Spleen (tissue), 11 donors: ENCODE measurements at regions not wholly inside any gene's neighbourhood (a gene's known extent, or its start where the extent isn't known, plus 50 kb on each side); places are given as distances from the start of the nearest gene placed in this dataset.

Experiments
- DNase-seq: peaks from one replicate; pipeline ENCODE4 v3.0.0-alpha.2; 2020
- H3K27ac ChIP-seq, 8 donors: fragments of 200-600 bp; sonication (generic) in 7 of 8; 1 replicate in 4 of 8; 2 replicates in 4 of 8; pipeline versions ENCODE4 v1.5.0 to v1.8.0; 2016 to 2021; ENCODE audit warnings: inconsistent platforms in 4 of 8, mild to moderate bottlenecking in 4 of 8, moderate library complexity in 1 of 8
- H3K27me3 ChIP-seq, 7 donors: fragments of 200-600 bp; sonication (generic) in 6 of 7; replicated peaks in 1 of 7; 1 replicate in 4 of 7; 2 replicates in 3 of 7; pipeline versions ENCODE4 v1.5.0 to v1.8.0; 2016 to 2021; ENCODE audit warnings: inconsistent platforms in 3 of 7, mild to moderate bottlenecking in 1 of 7
- H3K36me3 ChIP-seq, 6 donors: fragments of 200-600 bp; sonication (generic) in 5 of 6; 1 replicate in 4 of 6; 2 replicates in 2 of 6; pipeline versions ENCODE4 v1.5.0 to v1.8.0; 2016 to 2021; ENCODE audit warnings: inconsistent platforms in 2 of 6
- H3K4me1 ChIP-seq, 6 donors: fragments of 200-600 bp; sonication (generic) in 5 of 6; 1 replicate in 3 of 6; 2 replicates in 3 of 6; pipeline versions ENCODE4 v1.5.0 to v1.8.0; 2016 to 2021; ENCODE audit warnings: inconsistent platforms in 3 of 6
- H3K4me3 ChIP-seq, 8 donors: fragments of 200-600 bp; sonication (generic) in 7 of 8; 1 replicate in 4 of 8; 2 replicates in 4 of 8; pipeline versions ENCODE4 v1.5.0 to v1.8.0; 2016 to 2021; ENCODE audit warnings: inconsistent platforms in 4 of 8, mild to moderate bottlenecking in 4 of 8, moderate library complexity in 2 of 8
- H3K9me3 ChIP-seq, 8 donors: fragments of 200-600 bp; sonication (generic) in 7 of 8; 1 replicate in 4 of 8; 2 replicates in 4 of 8; pipeline versions ENCODE4 v1.5.0 to v1.8.0; 2016 to 2021; ENCODE audit warnings: inconsistent platforms in 4 of 8
- POLR2A ChIP-seq, 3 donors: fragments of 450-650 bp; IDR thresholded peaks; one replicate each; pipeline ENCODE4 v1.5.1; 2017; ENCODE audit warnings: antibody characterized with exemption in 3 of 3, mild to moderate bottlenecking in 1 of 3
- POLR2AphosphoS5 ChIP-seq, 3 donors: sonication (generic); formaldehyde crosslinking; IDR thresholded peaks; one replicate each; pipeline ENCODE4 v1.5.1; 2017; ENCODE audit warnings: antibody characterized with exemption in 3 of 3
- WGBS, 5 donors: extraction: QIAGEN DNeasy Blood & Tissue Kit in 3 of 5; methylation state at CpG; one replicate each; pipeline versions ENCODE4 v1.1.5 to v1.1.7; 2013 to 2018; 5-methylcytosine and 5-hydroxymethylcytosine counted together
- intact Hi-C: fragments of 100-400 bp; cut with DNase I; formaldehyde crosslinking; loops from one replicate; pipeline ENCODE4 v1.15.0; 2023; ENCODE audit warnings: low total_unique reads
- TF ChIP-seq, protein P1 (sequence below), 11 experiments: fragments of 200-600 bp in 7 of 11; fragments of 450-650 bp in 4 of 11; sonication (generic) in 4 of 11; IDR thresholded peaks in 8 of 11; conservative IDR thresholded peaks in 3 of 11; 1 replicate in 7 of 11; 2 replicates in 4 of 11; pipeline versions ENCODE4 v1.4.0 to v1.8.0; 2016 to 2021; ENCODE audit warnings: antibody characterized with exemption in 11 of 11, inconsistent platforms in 4 of 11, mild to moderate bottlenecking in 1 of 11
- donor health status: healthy with polysubstance abuse.
- donor health status: DM: no; HTN: no; CAD: no; lungs with moderate emphysema.
- donor health status: DM: no; HTN: no; CAD: no.
- donor health status: Bipolar disorder and iron deficiency.
- donor health status: healthy.
- donor health status: DM: no; HTN: no; CAD: no.
- donor health status: DM: yes; HTN: yes; CAD: no.

DNA sequence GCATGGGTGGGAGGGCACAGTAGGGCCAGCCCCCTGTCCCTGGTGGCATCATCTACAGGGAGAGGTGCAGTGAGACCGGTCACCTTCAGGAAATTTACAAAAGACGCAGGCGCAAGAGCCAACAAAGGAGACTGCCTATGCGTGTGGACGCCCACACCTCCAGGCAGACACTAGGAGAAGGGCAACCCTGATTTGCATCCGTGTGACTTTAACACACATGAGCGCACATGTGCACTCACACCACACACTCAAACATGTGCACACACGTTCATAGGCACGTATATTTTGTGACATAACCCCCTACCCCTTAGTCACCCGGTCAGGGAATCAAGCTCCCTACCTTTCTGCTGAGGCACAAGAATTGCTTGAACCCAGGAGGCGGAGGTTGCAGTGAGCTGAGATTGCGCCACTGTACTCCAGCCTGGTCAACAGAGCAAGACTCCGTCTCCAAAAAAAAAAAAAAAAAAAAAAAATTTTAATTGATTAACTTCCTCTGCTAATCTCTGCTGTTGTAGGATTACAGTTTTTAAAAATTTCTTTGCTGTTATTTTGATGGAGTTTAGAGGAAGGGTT is 84.7 kb upstream of the SLC25A33 start:
- H3K27me3 ChIP-seq: peaks cover 0 to 13% (median 0%) of the 10 kb centered on the region in 7 donors
- 84 to 92% (median 86%) methylated on average over 13 of the region's 13 CpGs for WGBS, 5 donors
- no peaks in the 10 kb centered on the region for H3K36me3 ChIP-seq
- intact Hi-C loops: no loop called here
- TF ChIP-seq, protein P1, sequence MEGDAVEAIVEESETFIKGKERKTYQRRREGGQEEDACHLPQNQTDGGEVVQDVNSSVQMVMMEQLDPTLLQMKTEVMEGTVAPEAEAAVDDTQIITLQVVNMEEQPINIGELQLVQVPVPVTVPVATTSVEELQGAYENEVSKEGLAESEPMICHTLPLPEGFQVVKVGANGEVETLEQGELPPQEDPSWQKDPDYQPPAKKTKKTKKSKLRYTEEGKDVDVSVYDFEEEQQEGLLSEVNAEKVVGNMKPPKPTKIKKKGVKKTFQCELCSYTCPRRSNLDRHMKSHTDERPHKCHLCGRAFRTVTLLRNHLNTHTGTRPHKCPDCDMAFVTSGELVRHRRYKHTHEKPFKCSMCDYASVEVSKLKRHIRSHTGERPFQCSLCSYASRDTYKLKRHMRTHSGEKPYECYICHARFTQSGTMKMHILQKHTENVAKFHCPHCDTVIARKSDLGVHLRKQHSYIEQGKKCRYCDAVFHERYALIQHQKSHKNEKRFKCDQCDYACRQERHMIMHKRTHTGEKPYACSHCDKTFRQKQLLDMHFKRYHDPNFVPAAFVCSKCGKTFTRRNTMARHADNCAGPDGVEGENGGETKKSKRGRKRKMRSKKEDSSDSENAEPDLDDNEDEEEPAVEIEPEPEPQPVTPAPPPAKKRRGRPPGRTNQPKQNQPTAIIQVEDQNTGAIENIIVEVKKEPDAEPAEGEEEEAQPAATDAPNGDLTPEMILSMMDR (IDR thresholded peaks at IDR 0.05 in 8 of 11, conservative IDR thresholded peaks at IDR 0.05 in 3 of 11): no peak
- no peak for TF ChIP-seq POLR2A (IDR thresholded peaks at IDR 0.05)
- no peak for TF ChIP-seq POLR2AphosphoS5 (IDR thresholded peaks at IDR 0.05)
- H3K4me3 ChIP-seq: no peak overlapping the region
- H3K27ac ChIP-seq: no peak overlapping the region
- peaks cover 0 to 5% (median 2%) of the 10 kb centered on the region in 6 donors for H3K4me1 ChIP-seq
- no peak for DNase-seq
- no peaks in the 10 kb centered on the region for H3K9me3 ChIP-seq

DNA sequence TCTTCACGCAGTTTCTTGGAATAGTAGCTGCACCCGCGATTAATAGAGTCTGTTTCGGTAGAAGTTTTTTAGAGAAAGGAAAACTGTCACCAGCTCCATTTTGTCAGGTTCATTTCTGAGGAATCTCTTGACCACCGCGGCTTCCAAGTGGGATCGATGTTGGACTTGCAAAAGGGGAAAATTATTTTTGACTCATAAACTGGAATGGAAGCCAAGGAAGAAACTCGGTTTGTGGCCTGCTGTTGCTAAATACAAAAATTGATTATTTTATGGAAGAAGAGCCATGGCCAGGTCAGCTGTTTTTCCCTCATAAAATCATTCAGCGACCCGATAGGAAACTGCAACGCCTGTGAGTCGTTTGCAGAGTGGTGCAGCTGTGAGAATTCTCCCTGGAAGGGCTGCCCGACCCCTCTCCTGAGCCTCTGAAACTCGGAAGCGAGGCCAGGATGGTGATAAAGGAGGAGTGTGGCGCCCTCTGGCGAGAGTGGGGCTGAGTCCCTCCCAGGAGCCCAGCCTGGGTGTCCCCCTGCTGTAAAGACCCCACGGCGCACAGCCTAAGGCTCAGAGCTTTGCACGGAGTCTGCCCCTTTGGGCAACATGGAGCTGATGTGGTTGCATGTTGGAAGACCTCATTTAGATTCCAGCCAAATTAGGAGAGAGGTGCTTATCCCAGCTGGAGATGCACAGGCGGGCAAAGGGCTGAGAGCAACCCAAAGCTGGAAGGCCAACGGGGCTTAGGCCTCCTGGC is 83.6 kb upstream of the SLC25A33 start:
- Histone ChIP-seq H3K4me1 (peaks cover 0 to 5% (median 2%) of the 10 kb centered on the region in 6 donors), H3K9me3 (no peaks in the 10 kb centered on the region), H3K27ac (no peak overlapping the region), H3K36me3 (no peaks in the 10 kb centered on the region), H3K27me3 (peaks cover 0 to 11% (median 0%) of the 10 kb centered on the region in 7 donors), H3K4me3 (no peak overlapping the region)
- intact Hi-C loops: loop anchor here (2.0 kb wide), 1 partner anchor 167 kb away; no protein-coding TSS in a partner anchor
- WGBS, 5 donors: 45 to 51% (median 47%) methylated on average over 19 to 22 of the region's 22 CpGs
- TF ChIP-seq POLR2A (IDR thresholded peaks at IDR 0.05) (no peak), POLR2AphosphoS5 (IDR thresholded peaks at IDR 0.05) (peak in 1 of 3 donors; percentile 39)
- TF ChIP-seq, protein P1 (IDR thresholded peaks at IDR 0.05 in 8 of 11, conservative IDR thresholded peaks at IDR 0.05 in 3 of 11): peak; percentile 54 to 87 (median 82)
- DNase-seq: peak; percentile 87

DNA sequence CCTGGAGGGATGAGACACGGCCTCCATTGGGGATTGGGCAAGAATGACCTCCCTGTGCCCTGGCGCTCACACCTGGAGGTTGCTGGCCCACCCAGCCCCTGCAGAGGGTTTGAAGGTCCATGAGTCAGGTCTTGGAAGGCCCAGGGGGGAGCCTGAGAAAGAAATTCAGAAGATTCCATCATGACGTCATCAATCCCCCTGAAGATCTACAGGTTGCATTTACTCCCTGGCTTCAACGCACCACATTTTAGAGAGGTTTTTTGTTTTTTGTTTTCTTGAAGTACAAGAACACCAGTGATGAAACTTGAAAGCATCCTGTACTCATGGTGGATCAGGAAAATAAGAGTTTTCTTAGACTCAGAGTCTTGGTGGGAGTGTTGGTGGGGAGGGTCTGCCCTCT is 82.4 kb upstream of the SLC25A33 start:
- TF ChIP-seq, protein P1 (IDR thresholded peaks at IDR 0.05 in 8 of 11, conservative IDR thresholded peaks at IDR 0.05 in 3 of 11): no peak
- TF ChIP-seq POLR2A (IDR thresholded peaks at IDR 0.05) (no peak), POLR2AphosphoS5 (IDR thresholded peaks at IDR 0.05) (no peak)
- H3K4me3 ChIP-seq: no peak overlapping the region
- no peaks in the 10 kb centered on the region for H3K36me3 ChIP-seq
- H3K9me3 ChIP-seq: no peaks in the 10 kb centered on the region
- no peak for DNase-seq
- peaks cover 0 to 5% (median 2%) of the 10 kb centered on the region in 6 donors for H3K4me1 ChIP-seq
- intact Hi-C loops: loop anchor here (2.0 kb wide), 1 partner anchor 168 kb away; no protein-coding TSS in a partner anchor
- 86 to 99% (median 87%) methylated on average over 4 of the region's 4 CpGs for WGBS, 5 donors
- H3K27ac ChIP-seq: no peak overlapping the region
- H3K27me3 ChIP-seq: peaks cover 0 to 11% (median 0%) of the 10 kb centered on the region in 7 donors

DNA sequence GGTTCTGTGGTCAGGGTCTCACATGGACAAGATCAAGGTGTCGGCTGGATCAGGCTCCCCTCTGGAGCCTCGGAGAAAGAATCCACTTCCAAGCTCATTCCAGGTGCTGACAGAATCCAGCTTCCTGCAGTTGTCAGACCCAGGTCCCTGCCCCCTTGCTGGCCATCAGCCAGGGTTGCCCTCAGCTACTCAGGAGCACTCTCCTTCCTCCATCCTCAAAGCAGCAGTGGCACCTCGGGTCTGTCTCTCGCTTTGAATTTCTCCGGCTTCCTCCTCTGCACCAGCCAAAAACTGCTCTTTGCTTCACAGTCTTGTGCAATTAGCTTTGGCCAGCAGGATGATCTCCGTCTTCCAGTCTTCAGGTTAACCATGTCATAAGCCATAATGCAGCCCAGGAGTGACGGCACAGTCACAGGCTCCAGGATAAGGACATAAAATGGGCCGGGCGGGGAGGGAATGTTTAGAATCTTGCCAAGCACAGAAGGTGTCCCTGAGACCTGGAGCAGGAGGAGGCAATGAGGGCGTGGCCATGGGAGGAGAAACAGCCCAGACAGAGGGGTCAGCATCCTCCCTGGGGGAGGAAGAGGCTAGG is 79.4 kb upstream of the SLC25A33 start:
- no peak for TF ChIP-seq POLR2A (IDR thresholded peaks at IDR 0.05)
- TF ChIP-seq POLR2AphosphoS5 (IDR thresholded peaks at IDR 0.05): no peak
- TF ChIP-seq, protein P1 (IDR thresholded peaks at IDR 0.05 in 8 of 11, conservative IDR thresholded peaks at IDR 0.05 in 3 of 11): no peak
- no peaks in the 10 kb centered on the region for H3K9me3 ChIP-seq
- H3K4me1 ChIP-seq: peaks cover 0 to 5% (median 2%) of the 10 kb centered on the region in 6 donors
- H3K27ac ChIP-seq: no peak overlapping the region
- WGBS, 5 donors: 55 to 73% (median 64%) methylated on average over 10 of the region's 10 CpGs
- no peak for DNase-seq
- H3K27me3 ChIP-seq: peaks cover 0 to 16% (median 0%) of the 10 kb centered on the region in 7 donors
- no peak overlapping the region for H3K4me3 ChIP-seq
- intact Hi-C loops: no loop called here
- no peaks in the 10 kb centered on the region for H3K36me3 ChIP-seq
